Muscle of leg (tissue), 3 donors: ENCODE measurements at regions not wholly inside any gene's neighbourhood (a gene's known extent, or its start where the extent isn't known, plus 50 kb on each side); places are given as distances from the start of the nearest gene placed in this dataset.
"Not testable (repeated sequence)": the region's sequence is repeated elsewhere in the genome, so short reads cannot be mapped to it uniquely, and the experiment has no call there.

Experiments
- DNase-seq: peaks from one replicate; pipeline ENCODE4 v3.0.0; 2013
- H3K27ac ChIP-seq: one replicate; pipeline ENCODE4 v1.5.1; 2013; ENCODE audit warnings: mild to moderate bottlenecking, low read length, control low read depth
- H3K27me3 ChIP-seq: one replicate; pipeline ENCODE4 v1.6.1; 2013; ENCODE audit warnings: low read length; ENCODE audit not compliant: control insufficient read depth, insufficient read depth
- H3K36me3 ChIP-seq: one replicate; pipeline ENCODE4 v1.6.1; 2013; ENCODE audit warnings: low read length; ENCODE audit not compliant: control insufficient read depth, insufficient read depth
- H3K4me1 ChIP-seq: one replicate; pipeline ENCODE4 v1.6.1; 2013; ENCODE audit warnings: low read length; ENCODE audit not compliant: control insufficient read depth, insufficient read depth
- H3K4me3 ChIP-seq: one replicate; pipeline ENCODE4 v1.5.1; 2013; ENCODE audit warnings: low read length, control low read depth
- H3K9me3 ChIP-seq: replicated peaks from 2 replicates; pipeline ENCODE4 v1.6.1; 2013; ENCODE audit warnings: low read depth, low read length; ENCODE audit not compliant: control insufficient read depth
- WGBS: methylation state at CpG from one replicate; pipeline ENCODE4 v1.1.5; 2013; ENCODE audit warnings: missing lambda C conversion rate; ENCODE audit not compliant: insufficient coverage; 5-methylcytosine and 5-hydroxymethylcytosine counted together

GRCh38 chrX:104513162-104513561 lies 52.8 kb upstream of the IL1RAPL2 start:
- H3K27ac ChIP-seq: no peak overlapping the region
- WGBS: 50% methylated on average over 1 of the region's 3 CpGs
- no peaks in the 10 kb centered on the region for H3K4me1 ChIP-seq
- H3K36me3 ChIP-seq: no peaks in the 10 kb centered on the region
- DNase-seq: no peak
- H3K4me3 ChIP-seq: no peak overlapping the region
- H3K9me3 ChIP-seq: peaks cover 3% of the 10 kb centered on the region
- H3K27me3 ChIP-seq: no peaks in the 10 kb centered on the region

DNA sequence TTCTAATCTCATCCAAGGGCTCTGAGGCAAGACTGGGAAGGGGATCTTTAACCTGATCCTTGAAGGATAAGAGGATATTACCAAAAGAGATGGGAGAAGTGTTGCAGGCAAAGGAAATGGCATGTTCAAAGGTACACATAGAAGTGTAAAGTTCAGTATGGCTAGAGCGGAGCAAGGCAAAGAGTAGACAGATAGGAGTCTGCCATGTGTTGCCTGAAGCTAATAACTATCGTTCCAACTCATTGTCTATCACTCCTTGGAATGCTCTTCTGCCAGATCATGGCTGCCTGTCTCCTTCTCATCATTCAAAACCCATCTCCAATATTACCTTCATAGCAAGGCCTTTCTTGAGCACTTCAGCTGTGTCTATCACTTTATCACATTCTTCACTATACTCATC lies 55.2 kb upstream of the IL1RAPL2 start:
- H3K4me3 ChIP-seq: no peak overlapping the region
- WGBS: 76% methylated on average over 2 of the region's 2 CpGs
- no peak overlapping the region for H3K27ac ChIP-seq
- H3K9me3 ChIP-seq: peaks cover 3% of the 10 kb centered on the region
- DNase-seq: no peak
- no peaks in the 10 kb centered on the region for H3K4me1 ChIP-seq
- H3K36me3 ChIP-seq: no peaks in the 10 kb centered on the region
- H3K27me3 ChIP-seq: no peaks in the 10 kb centered on the region

DNA sequence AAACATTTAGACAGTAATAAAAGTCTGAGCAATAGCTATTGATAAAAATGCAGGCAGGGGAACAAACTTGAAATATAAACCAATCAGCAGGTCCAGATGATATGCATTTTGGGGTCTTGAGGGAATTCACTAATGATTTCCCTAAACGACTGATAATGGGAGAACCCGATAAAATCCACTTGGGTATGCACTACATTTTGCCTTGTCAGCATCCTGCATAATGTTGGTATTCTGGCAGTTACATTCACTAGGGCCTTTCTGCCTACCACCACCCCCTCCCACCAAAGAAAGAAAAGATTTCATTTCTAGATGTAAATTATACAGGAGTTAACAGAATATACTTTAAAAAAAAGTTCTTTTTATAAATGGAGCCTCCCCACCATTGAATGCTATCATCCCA lies 63.5 kb upstream of the IL1RAPL2 start:
- DNase-seq: no peak
- Histone ChIP-seq H3K9me3 (no peaks in the 10 kb centered on the region), H3K4me3 (no peak overlapping the region), H3K4me1 (no peaks in the 10 kb centered on the region), H3K36me3 (no peaks in the 10 kb centered on the region), H3K27me3 (no peaks in the 10 kb centered on the region), H3K27ac (no peak overlapping the region)
- WGBS: no CpG with 5 or more reads among the region's 2 CpGs

DNA sequence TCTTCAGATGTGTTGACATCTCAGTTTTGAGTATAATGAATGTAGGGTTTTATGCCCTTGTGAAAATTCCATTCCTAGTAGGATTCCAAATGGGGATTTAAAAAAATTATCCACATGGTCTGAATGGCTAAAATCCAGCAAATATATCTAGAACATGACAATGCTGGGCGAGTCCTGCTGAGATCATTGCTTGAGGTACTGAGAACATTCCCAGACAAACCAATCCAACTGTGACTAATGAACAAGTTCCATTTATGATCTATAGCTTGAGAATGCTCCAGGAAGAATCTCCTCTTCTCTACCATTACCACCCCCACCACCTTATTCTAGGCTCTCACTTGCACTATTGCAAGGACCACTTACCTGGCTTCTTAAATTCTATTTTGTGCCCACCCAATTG lies 77.2 kb upstream of the IL1RAPL2 start:
- Histone ChIP-seq H3K27me3 (peaks cover 9% of the 10 kb centered on the region), H3K4me3 (no peak overlapping the region), H3K27ac (no peak overlapping the region), H3K36me3 (no peaks in the 10 kb centered on the region), H3K4me1 (no peaks in the 10 kb centered on the region), H3K9me3 (no peaks in the 10 kb centered on the region)
- no peak for DNase-seq
- WGBS: 40% methylated on average over 1 of the region's 1 CpG

- Histone ChIP-seq H3K27me3 (peaks cover 6% of the 10 kb centered on the region), H3K36me3 (no peaks in the 10 kb centered on the region), H3K9me3 (no peaks in the 10 kb centered on the region), H3K4me1 (no peaks in the 10 kb centered on the region), H3K4me3 (no peak overlapping the region), H3K27ac (no peak overlapping the region)
- DNase-seq: no peak
- WGBS: 69% methylated on average over 2 of the region's 2 CpGs
These were observed 79.3 kb upstream of the IL1RAPL2 start for GRCh38 chrX:104486691-104487090.

- H3K4me3 ChIP-seq: no peak overlapping the region
- peak; percentile 4 for DNase-seq
These were observed 83.2 kb upstream of the IL1RAPL2 start for GRCh38 chrX:104482757-104483156.

DNA sequence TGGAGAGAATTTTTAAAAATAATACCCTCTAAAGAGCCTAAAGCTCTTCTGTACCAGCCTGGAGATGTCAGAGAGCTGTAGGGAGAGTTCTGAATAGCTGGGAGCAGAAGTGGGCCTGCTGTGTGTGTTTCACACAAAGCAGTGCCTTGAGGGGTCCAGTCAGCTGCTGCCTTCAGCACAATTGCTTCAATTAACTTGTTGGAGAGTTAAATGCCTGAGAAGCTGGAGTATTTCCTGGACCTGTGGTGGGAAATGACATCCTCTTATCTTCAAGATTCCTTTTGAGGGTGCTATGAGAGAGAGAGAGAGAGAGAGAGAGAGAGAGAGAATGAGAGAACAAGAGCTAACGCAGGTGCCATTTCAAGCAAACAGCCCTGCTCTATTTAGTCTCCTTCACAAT lies 96.2 kb upstream of the IL1RAPL2 start:
- no CpG with 5 or more reads among the region's 1 CpG for WGBS
- no peak overlapping the region for H3K4me3 ChIP-seq
- no peaks in the 10 kb centered on the region for H3K9me3 ChIP-seq

More at GRCh38 chrX:104482757-104483156, 83.2 kb upstream of the IL1RAPL2 start:
- Histone ChIP-seq H3K4me1 (no peaks in the 10 kb centered on the region), H3K36me3 (no peaks in the 10 kb centered on the region), H3K27me3 (peaks cover 6% of the 10 kb centered on the region), H3K9me3 (no peaks in the 10 kb centered on the region), H3K27ac (no peak overlapping the region)
- no CpG with 5 or more reads among the region's 2 CpGs for WGBS

GRCh38 chrX:104459796-104460195 lies 106.2 kb upstream of the IL1RAPL2 start:
- Histone ChIP-seq H3K4me3 (no peak overlapping the region), H3K9me3 (no peaks in the 10 kb centered on the region), H3K4me1 (no peaks in the 10 kb centered on the region), H3K27ac (no peak overlapping the region), H3K36me3 (no peaks in the 10 kb centered on the region), H3K27me3 (no peaks in the 10 kb centered on the region)
- no CpG with 5 or more reads among the region's 4 CpGs for WGBS
- no peak for DNase-seq

More for the DNA sequence above, 96.2 kb upstream of the IL1RAPL2 start:
- peaks cover 4% of the 10 kb centered on the region for H3K27me3 ChIP-seq
- H3K27ac ChIP-seq: no peak overlapping the region
- H3K4me1 ChIP-seq: no peaks in the 10 kb centered on the region
- no peak for DNase-seq
- H3K36me3 ChIP-seq: no peaks in the 10 kb centered on the region

- H3K4me1 ChIP-seq, H3K27me3 ChIP-seq, DNase-seq, H3K27ac ChIP-seq, H3K4me3 ChIP-seq, H3K36me3 ChIP-seq, H3K9me3 ChIP-seq: not testable (repeated sequence)
- no CpG with 5 or more reads among the region's 2 CpGs for WGBS
These were observed 108.9 kb upstream of the IL1RAPL2 start for GRCh38 chrX:104457130-104457529.

- WGBS: no CpG with 5 or more reads among the region's 1 CpG
- H3K27me3 ChIP-seq: peaks cover 16% of the 10 kb centered on the region
- no peak overlapping the region for H3K4me3 ChIP-seq
- H3K9me3 ChIP-seq: peaks cover 2% of the 10 kb centered on the region
- H3K36me3 ChIP-seq: no peaks in the 10 kb centered on the region
- no peak for DNase-seq
- no peaks in the 10 kb centered on the region for H3K4me1 ChIP-seq
- no peak overlapping the region for H3K27ac ChIP-seq
These were observed 115.7 kb upstream of the IL1RAPL2 start for GRCh38 chrX:104450316-104450715.

DNA sequence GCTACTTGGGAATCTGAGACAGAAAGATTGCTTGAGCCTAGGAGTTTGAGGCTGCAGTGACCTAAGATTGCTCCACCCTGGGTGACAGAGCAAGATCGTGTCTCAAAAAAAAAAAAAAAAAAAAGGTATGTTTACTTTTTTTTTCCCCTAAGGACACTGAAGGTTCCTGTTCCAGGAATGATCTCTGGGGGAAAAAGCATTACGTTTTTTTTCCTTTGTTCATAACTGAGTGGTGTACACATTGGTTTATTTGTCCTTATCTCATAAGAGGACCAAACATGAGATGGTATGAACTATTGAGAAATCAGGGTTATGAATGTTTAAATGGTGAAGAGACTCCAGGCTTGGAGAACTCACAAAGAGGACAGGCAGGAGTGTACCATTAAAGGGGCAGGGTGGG lies 120.4 kb upstream of the IL1RAPL2 start:
- H3K27ac ChIP-seq: no peak overlapping the region
- H3K4me1 ChIP-seq: no peaks in the 10 kb centered on the region
- no peak for DNase-seq
- no peaks in the 10 kb centered on the region for H3K9me3 ChIP-seq
- WGBS: no CpG with 5 or more reads among the region's 2 CpGs
- H3K4me3 ChIP-seq: no peak overlapping the region
- peaks cover 16% of the 10 kb centered on the region for H3K27me3 ChIP-seq
- no peaks in the 10 kb centered on the region for H3K36me3 ChIP-seq
